GM12875 (cell line): ENCODE measurements at regions not wholly inside any gene's neighbourhood (a gene's known extent, or its start where the extent isn't known, plus 50 kb on each side); places are given as distances from the start of the nearest gene placed in this dataset.

ENCODE experiments used
- H3K4me3 ChIP-seq: one replicate; pipeline ENCODE4 v1.5.1; 2011; ENCODE audit warnings: low read depth, low read length, control low read depth
- CTCF ChIP-seq: IDR thresholded peaks from 2 replicates; pipeline ENCODE4 v1.5.1; 2011; ENCODE audit warnings: low read depth, mild to moderate bottlenecking, control low read depth, inconsistent platforms, low read length, moderate library complexity, borderline replicate concordance; ENCODE audit not compliant: insufficient read depth

- no peak overlapping the region for H3K4me3 ChIP-seq
- TF ChIP-seq CTCF: no peak
Measured at GRCh38 chr2:239466755-239467271, 66.0 kb upstream of the HDAC4 start.

- no peak overlapping the region for H3K4me3 ChIP-seq
- TF ChIP-seq CTCF: no peak
Measured at GRCh38 chr2:239466061-239466754, 65.4 kb upstream of the HDAC4 start.

- no peak overlapping the region for H3K4me3 ChIP-seq
- TF ChIP-seq CTCF: no peak
Measured at GRCh38 chr2:239465017-239466001, 64.5 kb upstream of the HDAC4 start.

DNA sequence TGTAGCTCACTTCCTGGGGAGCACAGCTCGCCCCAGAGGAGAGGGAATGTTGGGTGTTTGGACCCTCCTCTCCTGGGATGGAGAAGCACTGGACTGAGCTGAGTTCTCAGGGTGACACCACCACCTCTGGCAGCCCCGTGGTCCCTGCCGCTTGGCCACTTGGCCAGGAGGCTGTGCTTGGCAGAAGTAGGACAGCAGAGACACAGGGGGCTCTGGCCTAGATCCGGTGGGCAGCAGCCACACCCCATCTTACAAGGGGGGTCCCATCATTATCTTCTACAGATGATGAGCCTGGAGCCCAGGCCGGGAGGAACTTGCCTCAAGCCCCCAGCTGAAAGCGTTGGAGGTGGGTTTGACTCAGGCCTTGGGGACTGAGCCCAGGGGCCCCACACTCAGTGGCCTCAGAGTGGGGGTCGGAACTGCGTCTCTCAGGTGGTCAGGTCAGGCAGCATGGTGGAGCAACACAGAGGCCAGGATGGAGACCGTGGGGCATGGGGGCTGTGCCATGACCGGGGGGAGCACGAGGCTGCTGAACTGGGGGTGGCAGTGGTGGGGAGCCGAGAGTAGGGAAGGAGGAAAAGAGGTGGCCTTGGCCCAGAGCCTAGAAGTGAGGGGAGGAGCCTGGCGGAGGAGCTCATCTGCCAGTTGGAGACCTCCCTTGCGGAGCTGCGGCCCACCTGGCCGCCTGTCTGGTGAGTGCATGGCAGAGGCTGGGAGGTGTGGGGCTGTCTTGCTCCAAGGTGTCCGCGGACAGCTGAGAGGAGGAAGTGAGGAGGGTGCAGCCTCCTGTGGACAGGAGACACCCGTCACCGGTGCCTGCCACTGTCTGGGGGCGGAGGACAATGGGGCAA lies 63.6 kb upstream of the HDAC4 start:
- no peak overlapping the region for H3K4me3 ChIP-seq
- no peak for TF ChIP-seq CTCF

GRCh38 chr2:239463541-239464165 lies 62.8 kb upstream of the HDAC4 start:
- TF ChIP-seq CTCF: no peak
- no peak overlapping the region for H3K4me3 ChIP-seq
